HG03460 (cell line): ENCODE measurements at regions not wholly inside any gene's neighbourhood (a gene's known extent, or its start where the extent isn't known, plus 50 kb on each side); places are given as distances from the start of the nearest gene placed in this dataset.
"Not testable (repeated sequence)": the region's sequence is repeated elsewhere in the genome, so short reads cannot be mapped to it uniquely, and the experiment has no call there.

ENCODE experiments used
- ATAC-seq: cut with Tn5 transposase; IDR thresholded peaks from one replicate; pipeline ENCODE4 v1.9.1; 2021; ENCODE audit not compliant: unreplicated experiment

DNA sequence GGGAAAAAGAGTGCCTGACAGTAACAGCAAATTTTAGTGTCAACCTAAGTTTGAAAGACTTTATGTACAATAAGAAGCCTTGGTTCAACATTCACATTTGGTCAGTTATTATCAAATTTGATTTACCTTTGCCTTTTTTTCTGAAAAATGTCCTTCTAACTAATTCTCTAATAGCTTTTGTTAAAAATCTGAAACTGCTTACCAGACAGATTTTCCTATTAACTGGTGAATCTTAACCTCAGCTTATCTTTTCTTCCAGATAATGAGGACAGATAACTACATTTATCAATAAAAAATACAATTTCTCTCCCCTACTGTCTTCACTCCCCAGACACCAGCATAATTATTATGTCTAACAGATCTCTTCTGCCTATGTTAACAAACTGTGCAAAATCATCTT is 988.5 kb downstream of the CDH18 start:
- ATAC-seq, result no peak

DNA sequence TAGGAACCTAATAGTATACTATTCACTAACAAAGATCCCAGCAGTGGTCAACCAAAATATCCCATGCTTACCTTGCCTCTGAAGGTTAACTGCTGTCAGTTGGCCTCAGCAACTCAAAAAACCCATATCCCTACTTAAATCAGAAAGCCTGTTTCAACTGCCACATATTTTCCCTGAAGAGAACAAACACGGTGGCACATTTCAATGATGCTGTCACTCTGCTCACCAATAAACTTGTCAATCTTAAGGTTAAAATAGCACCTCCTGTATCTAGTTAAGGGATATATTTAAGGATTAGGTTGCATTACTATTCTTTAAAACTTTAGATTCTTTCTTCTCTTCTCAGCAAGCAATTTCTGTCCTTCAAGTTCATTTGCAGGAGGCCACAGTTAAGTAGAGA is 986.9 kb downstream of the CDH18 start:
- ATAC-seq, result no peak

GRCh38 chr5:19001539-19001938 is 986.5 kb downstream of the CDH18 start:
- no peak for ATAC-seq

GRCh38 chr5:19002111-19002510 is 985.9 kb downstream of the CDH18 start:
- ATAC-seq, result no peak

GRCh38 chr5:19018822-19019221 is 969.2 kb downstream of the CDH18 start:
- no peak for ATAC-seq

DNA sequence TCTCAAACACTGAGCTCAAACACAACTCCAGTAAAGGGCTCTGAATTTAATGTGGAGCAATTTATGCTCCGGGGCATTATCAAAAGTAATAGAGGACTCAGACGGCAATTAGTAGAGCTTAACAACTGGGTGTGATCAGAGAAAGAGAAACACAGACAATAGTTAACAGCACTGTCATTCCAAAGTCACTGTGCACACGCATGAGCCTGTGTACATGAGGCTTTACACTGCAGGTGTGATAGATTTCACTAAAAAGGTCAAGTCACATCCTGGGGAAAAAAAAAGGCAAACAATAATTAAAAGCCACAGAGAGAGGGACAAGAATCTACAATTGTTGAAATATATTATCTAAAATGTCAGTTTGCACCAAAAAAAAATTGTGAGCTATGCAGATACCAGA is 956.5 kb downstream of the CDH18 start:
- no peak for ATAC-seq

DNA sequence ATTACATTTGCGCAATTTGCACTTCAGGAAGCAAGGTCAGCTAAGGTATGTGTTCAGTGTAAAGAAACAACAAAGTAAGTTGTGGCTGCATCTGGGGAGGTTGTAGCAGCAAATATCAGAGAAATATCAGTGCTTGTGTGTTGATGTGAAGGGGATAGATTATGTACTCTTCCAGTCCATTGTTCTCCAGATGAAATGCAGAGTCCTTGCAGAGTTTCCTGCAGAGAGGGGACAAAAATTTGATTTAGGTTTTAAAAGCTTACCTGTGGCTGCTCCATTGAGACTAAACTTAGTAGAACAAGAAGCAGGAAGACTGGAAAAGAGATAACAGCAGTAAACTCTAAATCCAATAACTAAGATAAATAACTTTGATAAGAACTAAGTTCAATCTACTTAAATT is 952.2 kb downstream of the CDH18 start:
- ATAC-seq, result no peak

DNA sequence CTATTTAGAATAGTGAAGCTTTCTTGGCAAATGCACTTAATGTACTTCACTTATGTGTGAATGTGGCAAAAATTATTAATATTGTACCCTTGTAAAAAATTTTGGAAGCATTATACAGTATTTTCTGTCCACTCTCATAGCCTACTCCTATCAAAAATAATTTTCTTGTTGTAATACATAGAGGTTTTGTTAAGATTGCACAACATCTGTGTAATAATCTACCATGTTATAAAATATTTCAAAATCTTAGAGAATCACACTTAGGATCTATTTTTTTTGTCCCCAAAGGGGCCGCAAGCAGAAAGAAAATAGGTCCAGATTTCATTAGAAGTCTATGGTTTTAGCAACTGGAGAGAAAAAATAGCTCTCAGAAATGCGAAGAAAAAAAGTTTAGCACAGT is 945.9 kb downstream of the CDH18 start:
- ATAC-seq, result no peak

DNA sequence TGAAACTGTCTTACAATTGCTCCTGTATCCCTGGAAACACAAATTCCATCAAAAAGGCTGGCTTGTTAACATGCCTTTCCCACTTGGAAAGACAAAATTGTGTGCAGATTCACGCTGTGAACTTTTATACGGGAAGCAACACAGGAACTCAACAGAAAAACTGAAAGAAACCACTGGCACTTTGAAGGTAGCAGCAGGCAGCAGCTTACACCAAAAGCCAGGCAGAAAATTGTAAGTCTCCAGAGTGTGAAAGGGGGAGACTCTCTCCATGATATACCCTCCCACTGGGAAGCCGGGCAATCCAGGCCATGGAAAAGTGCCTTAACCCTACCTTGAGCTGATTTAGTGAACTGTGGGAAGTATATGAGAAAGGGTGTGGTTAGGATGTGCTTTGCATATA is 943.7 kb downstream of the CDH18 start:
- ATAC-seq, result no peak

- no peak for ATAC-seq
Measured at GRCh38 chr5:19044931-19045695, 942.9 kb downstream of the CDH18 start.

- ATAC-seq, result no peak
Measured at GRCh38 chr5:19047277-19047676, 940.7 kb downstream of the CDH18 start.

GRCh38 chr5:19048726-19049125 is 939.3 kb downstream of the CDH18 start:
- ATAC-seq, result no peak

DNA sequence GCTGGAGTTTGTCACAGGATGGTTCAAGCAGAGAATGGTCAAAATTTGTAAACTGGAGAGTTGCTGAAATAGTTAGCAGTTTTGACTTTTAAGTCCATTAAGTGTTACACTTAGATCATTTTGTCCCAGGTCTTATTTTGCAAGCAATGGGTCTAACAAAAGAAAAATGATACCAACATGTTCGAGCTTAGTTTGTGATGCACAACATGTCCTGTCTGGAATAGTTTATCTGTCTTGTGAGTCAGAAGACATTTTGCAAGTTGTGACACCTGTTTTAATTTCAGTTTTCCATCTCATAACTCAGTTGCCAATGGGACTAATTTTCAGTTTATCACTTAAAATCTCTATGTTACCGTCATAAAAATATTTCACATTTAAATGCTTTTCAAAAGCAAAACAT is 929.8 kb downstream of the CDH18 start:
- ATAC-seq, result no peak

DNA sequence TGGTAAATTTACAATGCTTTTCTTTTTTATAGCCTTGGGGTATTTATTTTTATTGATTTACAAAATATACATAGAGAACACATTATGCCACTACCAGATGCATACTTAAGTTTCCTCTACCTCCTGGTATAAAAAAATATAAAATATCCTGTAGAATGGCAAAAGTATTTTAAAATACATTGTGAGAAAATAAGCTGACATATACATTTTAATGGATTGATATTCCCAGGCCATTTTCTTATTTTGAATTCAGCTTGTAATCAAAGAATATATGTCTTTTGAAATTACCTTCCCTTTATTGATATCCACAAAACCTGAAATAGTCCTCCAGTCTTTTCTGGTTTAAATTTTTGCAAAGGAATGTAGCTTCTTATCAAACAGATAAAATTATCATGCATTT is 923.9 kb downstream of the CDH18 start:
- no peak for ATAC-seq

DNA sequence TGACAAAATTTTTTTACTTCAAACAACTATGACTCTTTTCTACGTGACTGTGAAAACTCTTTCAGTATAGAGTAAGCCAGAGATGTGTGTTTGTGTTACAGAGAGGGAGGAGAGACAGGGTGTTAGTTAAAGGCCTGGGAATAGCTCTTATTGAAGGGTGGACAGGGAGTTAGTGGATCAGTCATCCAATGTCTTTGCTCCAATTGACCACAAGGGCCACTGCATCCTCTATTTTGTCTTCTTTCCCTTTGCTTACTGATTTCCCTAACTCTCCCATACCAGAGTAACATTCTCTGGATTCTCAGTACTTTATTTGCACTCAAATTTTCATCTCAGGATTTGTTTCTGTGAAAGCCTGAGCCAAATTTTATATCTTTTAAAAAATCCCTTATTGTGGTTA is 920.3 kb downstream of the CDH18 start:
- no peak for ATAC-seq

GRCh38 chr5:19098434-19098833 is 889.6 kb downstream of the CDH18 start:
- no peak for ATAC-seq

- ATAC-seq, result no peak
Measured at GRCh38 chr5:19099195-19099594, 888.8 kb downstream of the CDH18 start.

DNA sequence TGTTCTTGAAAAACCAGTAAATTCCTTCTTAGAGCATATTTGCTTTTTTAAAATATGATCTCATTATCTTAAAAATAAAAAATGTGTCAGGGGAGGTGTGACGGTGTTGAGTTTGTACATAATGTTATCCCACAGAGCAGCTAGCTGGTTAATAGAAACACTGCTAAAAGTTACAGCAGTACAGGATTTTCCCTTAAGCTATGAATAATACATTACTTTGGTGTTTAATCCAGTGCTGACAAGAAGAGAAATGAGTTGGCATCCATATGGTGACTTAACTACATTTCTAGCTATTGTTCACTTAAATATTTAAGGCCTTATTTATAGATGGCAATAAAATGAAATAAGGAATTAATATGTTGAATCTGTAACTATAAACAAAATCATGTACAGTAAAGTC is 883.1 kb downstream of the CDH18 start:
- ATAC-seq, result no peak

DNA sequence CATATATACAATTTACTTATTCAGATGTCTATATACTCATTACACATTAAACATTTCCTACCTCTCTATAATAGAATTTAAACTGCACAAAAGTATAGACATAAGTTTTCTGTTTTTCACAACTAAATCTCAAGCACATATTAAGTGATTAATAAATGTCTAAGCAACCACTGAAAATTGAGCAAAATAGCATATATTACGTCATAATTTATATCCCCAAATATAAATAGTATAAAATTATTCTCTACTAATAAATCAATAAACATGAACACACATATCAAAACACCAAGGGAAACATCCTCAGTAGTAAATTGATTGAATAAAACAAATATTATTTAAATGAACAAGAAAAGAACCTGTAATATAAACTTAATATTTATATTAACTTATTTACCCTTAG is 865.1 kb downstream of the CDH18 start:
- no peak for ATAC-seq

DNA sequence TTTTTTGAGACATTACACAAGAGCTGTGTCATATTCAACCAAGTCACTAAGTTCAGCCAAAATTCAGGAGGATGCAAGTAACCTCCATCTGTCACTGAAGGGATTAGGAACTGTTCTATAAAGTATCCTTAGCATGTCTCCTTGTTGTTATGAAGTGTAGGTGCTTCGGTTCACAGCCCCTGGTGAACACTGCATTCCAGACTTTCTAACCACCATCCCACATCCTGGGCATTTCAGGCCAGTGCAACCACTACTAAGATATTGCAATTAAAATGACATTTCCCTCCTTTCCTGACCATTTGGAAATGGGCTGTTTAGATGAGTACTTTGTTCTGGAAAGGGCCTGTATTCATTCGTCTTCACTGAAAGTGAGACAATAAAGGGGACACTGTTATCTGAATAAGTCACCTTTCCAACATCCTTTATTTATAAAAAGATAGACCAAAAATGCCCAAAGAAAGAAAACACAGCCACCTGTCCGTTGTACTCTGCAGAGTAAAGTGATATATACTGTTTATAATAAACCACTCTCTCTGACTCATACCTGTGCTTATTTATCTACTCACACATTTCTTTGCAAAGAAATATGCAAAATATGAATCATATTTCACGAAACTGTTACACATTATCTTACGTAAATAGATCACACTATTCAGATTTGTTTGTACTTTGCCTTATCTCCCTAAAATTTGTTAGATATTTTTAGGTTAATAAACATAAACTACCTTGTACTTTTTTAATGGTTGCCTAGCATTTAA is 861.9 kb downstream of the CDH18 start:
- no peak for ATAC-seq

DNA sequence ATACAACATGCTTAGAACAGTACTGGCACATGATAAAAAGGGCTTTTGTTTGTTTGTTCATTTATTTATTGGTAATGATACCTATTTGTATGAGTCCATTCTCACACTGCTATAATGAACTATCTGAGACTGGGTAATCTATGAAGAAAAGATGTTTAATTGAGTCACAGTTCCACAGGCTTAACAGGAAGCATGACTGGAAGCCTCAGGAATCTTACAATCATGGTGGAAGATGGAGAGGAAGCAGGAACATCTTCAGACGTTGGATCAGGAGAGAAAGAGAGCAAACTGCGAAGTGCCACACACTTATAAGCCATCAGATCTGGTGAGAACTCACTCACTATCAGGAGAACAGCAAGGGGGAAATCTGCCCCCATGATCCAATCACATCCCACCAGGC is 847.7 kb downstream of the CDH18 start:
- ATAC-seq, result no peak

GRCh38 chr5:19141937-19142524 is 846.0 kb downstream of the CDH18 start:
- ATAC-seq, result not testable (repeated sequence)
